Neuronal stem cell (in vitro differentiated cells): ENCODE measurements at regions not wholly inside any gene's neighbourhood (a gene's known extent, or its start where the extent isn't known, plus 50 kb on each side); places are given as distances from the start of the nearest gene placed in this dataset.
A peak's percentile ranks its signal among the peaks of the same experiment; 100 is the strongest.

Source experiments
- DNase-seq: peaks from one replicate; pipeline ENCODE4 v3.0.0-alpha.2; 2013; ENCODE audit warnings: low spot score
- H2AFZ ChIP-seq: one replicate; pipeline ENCODE4 v1.6.1; 2013; ENCODE audit warnings: mild to moderate bottlenecking, low read length, inconsistent platforms
- H2AK5ac ChIP-seq: 2 replicates; pipeline ENCODE4 v1.6.1; 2013; ENCODE audit warnings: low read depth, mild to moderate bottlenecking, inconsistent platforms, low read length, moderate library complexity, mixed read lengths
- H2BK120ac ChIP-seq: 2 replicates; pipeline ENCODE4 v1.6.1; 2013; ENCODE audit warnings: low read depth, mild to moderate bottlenecking, inconsistent platforms, low read length, moderate library complexity, mixed read lengths
- H2BK12ac ChIP-seq: one replicate; pipeline ENCODE4 v1.6.1; 2013; ENCODE audit warnings: low read length, inconsistent platforms
- H2BK15ac ChIP-seq: 2 replicates; pipeline ENCODE4 v1.6.1; 2013; ENCODE audit warnings: mild to moderate bottlenecking, low read length, inconsistent platforms, mixed read lengths
- H2BK5ac ChIP-seq: one replicate; pipeline ENCODE4 v1.6.1; 2013; ENCODE audit warnings: inconsistent platforms, mild to moderate bottlenecking, low read length, moderate library complexity
- H3K14ac ChIP-seq: one replicate; pipeline ENCODE4 v1.6.1; 2013; ENCODE audit warnings: low read length, inconsistent platforms
- H3K18ac ChIP-seq: 2 replicates; pipeline ENCODE4 v1.6.1; 2013; ENCODE audit warnings: low read length, inconsistent platforms
- H3K23ac ChIP-seq: 2 replicates; pipeline ENCODE4 v1.6.1; 2013; ENCODE audit warnings: low read depth, mild to moderate bottlenecking, mixed read lengths, low read length, inconsistent platforms; ENCODE audit not compliant: poor library complexity
- H3K27ac ChIP-seq: replicated peaks from 3 replicates; pipeline ENCODE4 v1.5.1; 2013; ENCODE audit warnings: low read length, inconsistent platforms
- H3K27me3 ChIP-seq, 3 experiments: 2 replicates each; pipeline ENCODE4 v1.6.1; 2013; ENCODE audit warnings: low read length in 3 of 3, mild to moderate bottlenecking in 2 of 3, inconsistent platforms in 1 of 3, low read depth in 1 of 3, mixed read lengths in 1 of 3, moderate library complexity in 1 of 3; ENCODE audit not compliant: control insufficient read depth in 3 of 3, insufficient read depth in 3 of 3
- H3K36me3 ChIP-seq, 2 donors: replicated peaks in 1 of 2; 2 replicates each; pipeline ENCODE4 v1.6.1; 2013; ENCODE audit warnings: low read length in 2 of 2; ENCODE audit not compliant: control insufficient read depth in 2 of 2, insufficient read depth in 2 of 2
- H3K4ac ChIP-seq: 2 replicates; pipeline ENCODE4 v1.6.1; 2013; ENCODE audit warnings: inconsistent platforms, mild to moderate bottlenecking, low read length, moderate library complexity
- H3K4me1 ChIP-seq, 2 donors: 1 replicate in 1 of 2; 2 replicates in 1 of 2; pipeline ENCODE4 v1.6.1; 2013; ENCODE audit warnings: low read length in 2 of 2, low read depth in 1 of 2; ENCODE audit not compliant: control insufficient read depth in 2 of 2, insufficient read depth in 1 of 2
- H3K4me2 ChIP-seq: one replicate; pipeline ENCODE4 v1.6.1; 2013; ENCODE audit warnings: mild to moderate bottlenecking, low read length, inconsistent platforms; ENCODE audit not compliant: insufficient read depth, poor library complexity, severe bottlenecking
- H3K4me3 ChIP-seq, 2 donors: 2 replicates each; pipeline ENCODE4 v1.5.1; 2013; ENCODE audit warnings: low read length in 2 of 2, mild to moderate bottlenecking in 2 of 2, inconsistent platforms in 1 of 2, moderate library complexity in 1 of 2
- H3K79me1 ChIP-seq: one replicate; pipeline ENCODE4 v1.6.1; 2013; ENCODE audit warnings: low read depth, mild to moderate bottlenecking, inconsistent platforms, low read length, moderate library complexity
- H3K9ac ChIP-seq: one replicate; pipeline ENCODE4 v1.6.1; 2013; ENCODE audit warnings: mild to moderate bottlenecking, low read depth, low read length, inconsistent platforms; ENCODE audit not compliant: poor library complexity
- H3K9me3 ChIP-seq, 2 donors: replicated peaks in 1 of 2; 2 replicates each; pipeline versions ENCODE3 to v1.6.1; 2013; ENCODE audit warnings: low read length in 2 of 2, mild to moderate bottlenecking in 2 of 2, inconsistent platforms in 1 of 2, low read depth in 1 of 2, mixed read lengths in 1 of 2, moderate library complexity in 1 of 2; ENCODE audit not compliant: control insufficient read depth in 2 of 2, insufficient read depth in 1 of 2
- H4K8ac ChIP-seq: one replicate; pipeline ENCODE4 v1.6.1; 2013; ENCODE audit warnings: low read depth, mild to moderate bottlenecking, inconsistent platforms, low read length, moderate library complexity
- H4K91ac ChIP-seq: one replicate; pipeline ENCODE4 v1.6.1; 2013; ENCODE audit warnings: low read length, low read depth, mild to moderate bottlenecking, inconsistent platforms; ENCODE audit not compliant: poor library complexity
- WGBS, 2 donors: extraction: QIAGEN DNeasy Blood & Tissue Kit; methylation state at CpG; one replicate each; pipeline ENCODE4 v1.1.7; 2013; ENCODE audit warnings: missing lambda C conversion rate in 2 of 2, mixed read lengths in 1 of 2; ENCODE audit not compliant: insufficient read length in 2 of 2, insufficient replicate concordance in 1 of 2; ENCODE audit errors: extremely low coverage in 2 of 2; 5-methylcytosine and 5-hydroxymethylcytosine counted together

GRCh38 chr13:22332416-22332815 is 661.5 kb downstream of the FGF9 start:
- Histone ChIP-seq H2BK12ac (no peak overlapping the region), H3K36me3 (no peaks in the 10 kb centered on the region), H3K4ac (no peak overlapping the region), H2AK5ac (no peak overlapping the region), H3K4me2 (no peak overlapping the region), H4K91ac (no peak overlapping the region), H2BK120ac (no peak overlapping the region), H3K23ac (no peak overlapping the region), H3K79me1 (no peaks in the 10 kb centered on the region), H3K9ac (no peak overlapping the region), H2BK15ac (no peak overlapping the region), H3K27ac (no peak overlapping the region), H4K8ac (no peak overlapping the region), H2BK5ac (no peak overlapping the region), H2AFZ (peak overlapping the region; percentile 29), H3K18ac (no peak overlapping the region), H3K4me3 (no peak overlapping the region), H3K9me3 (no peaks in the 10 kb centered on the region), H3K4me1 (no peaks in the 10 kb centered on the region), H3K27me3 (no peaks in the 10 kb centered on the region), H3K14ac (no peak overlapping the region)
- DNase-seq, result no peak
- no CpG with 5 or more reads among the region's 7 CpGs for WGBS, 2 donors

- no peak overlapping the region for H2AK5ac ChIP-seq
Measured at GRCh38 chr13:22336460-22336859, 665.6 kb downstream of the FGF9 start.

GRCh38 chr13:22357132-22357531 is 686.3 kb downstream of the FGF9 start:
- no peaks in the 10 kb centered on the region for H3K36me3 ChIP-seq
- no peak overlapping the region for H3K18ac ChIP-seq
- H2BK12ac ChIP-seq, result no peak overlapping the region
- H3K9ac ChIP-seq, result no peak overlapping the region
- H4K8ac ChIP-seq, result no peak overlapping the region
- no peak overlapping the region for H3K23ac ChIP-seq
- no peak overlapping the region for H4K91ac ChIP-seq
- no peak for DNase-seq
- H2AK5ac ChIP-seq, result no peak overlapping the region
- H2AFZ ChIP-seq, result no peak overlapping the region
- H3K4ac ChIP-seq, result no peak overlapping the region
- H3K79me1 ChIP-seq, result no peaks in the 10 kb centered on the region
- no peak overlapping the region for H3K4me3 ChIP-seq
- no peak overlapping the region for H2BK120ac ChIP-seq
- no peaks in the 10 kb centered on the region for H3K4me1 ChIP-seq
- H3K27me3 ChIP-seq, result no peaks in the 10 kb centered on the region
- no peak overlapping the region for H3K27ac ChIP-seq
- no peak overlapping the region for H2BK5ac ChIP-seq
- H2BK15ac ChIP-seq, result no peak overlapping the region
- no peaks in the 10 kb centered on the region for H3K9me3 ChIP-seq
- H3K14ac ChIP-seq, result peak overlapping the region; percentile 38
- no CpG with 5 or more reads among the region's 3 CpGs for WGBS, 2 donors
- no peak overlapping the region for H3K4me2 ChIP-seq

More at GRCh38 chr13:22336460-22336859, 665.6 kb downstream of the FGF9 start:
- no peak overlapping the region for H4K91ac ChIP-seq
- H2BK15ac ChIP-seq, result no peak overlapping the region
- H2BK5ac ChIP-seq, result no peak overlapping the region
- H2BK120ac ChIP-seq, result no peak overlapping the region
- no peak overlapping the region for H2AFZ ChIP-seq
- no peak overlapping the region for H3K27ac ChIP-seq
- DNase-seq, result no peak
- no peak overlapping the region for H3K9ac ChIP-seq
- H4K8ac ChIP-seq, result no peak overlapping the region
- H3K79me1 ChIP-seq, result no peaks in the 10 kb centered on the region
- no peak overlapping the region for H2BK12ac ChIP-seq
- H3K14ac ChIP-seq, result no peak overlapping the region
- no peaks in the 10 kb centered on the region for H3K36me3 ChIP-seq
- H3K18ac ChIP-seq, result no peak overlapping the region
- no peak overlapping the region for H3K4ac ChIP-seq
- H3K27me3 ChIP-seq, result no peaks in the 10 kb centered on the region
- no peaks in the 10 kb centered on the region for H3K9me3 ChIP-seq
- H3K23ac ChIP-seq, result no peak overlapping the region
- H3K4me2 ChIP-seq, result no peak overlapping the region
- H3K4me1 ChIP-seq, result no peaks in the 10 kb centered on the region
- H3K4me3 ChIP-seq, result no peak overlapping the region

GRCh38 chr13:22369090-22369489 is 698.2 kb downstream of the FGF9 start:
- no peak overlapping the region for H4K91ac ChIP-seq
- H2BK5ac ChIP-seq, result no peak overlapping the region
- H3K27me3 ChIP-seq, result no peaks in the 10 kb centered on the region

More at GRCh38 chr13:22369090-22369489, 698.2 kb downstream of the FGF9 start:
- Histone ChIP-seq H2BK120ac (no peak overlapping the region), H2BK12ac (no peak overlapping the region), H2AFZ (no peak overlapping the region), H3K4me3 (no peak overlapping the region), H3K18ac (no peak overlapping the region), H2AK5ac (no peak overlapping the region), H4K8ac (no peak overlapping the region), H3K4me2 (no peak overlapping the region), H3K79me1 (no peaks in the 10 kb centered on the region), H3K9me3 (peaks cover 5 to 12% of the 10 kb centered on the region in 2 donors), H3K4ac (no peak overlapping the region), H3K36me3 (no peaks in the 10 kb centered on the region), H3K14ac (no peak overlapping the region), H3K23ac (no peak overlapping the region), H3K4me1 (no peaks in the 10 kb centered on the region), H2BK15ac (no peak overlapping the region), H3K9ac (no peak overlapping the region), H3K27ac (no peak overlapping the region)
- no CpG with 5 or more reads among the region's 2 CpGs for WGBS, 2 donors
- no peak for DNase-seq
